GM12878 (cell line): ENCODE measurements at regions not wholly inside any gene's neighbourhood (a gene's known extent, or its start where the extent isn't known, plus 50 kb on each side); places are given as distances from the start of the nearest gene placed in this dataset.

Source experiments
- ATAC-seq: fragments of 200-7000 bp; cut with Tn5 transposase; 3 replicates; pipeline ENCODE4 v1.9.1; 2020; ENCODE audit warnings: mild to moderate bottlenecking, moderate library complexity
- BruUV-seq: library from RNA; stranded (reverse); fragments of 400-500 nt; replicated peaks from 2 replicates; lab custom pipeline; 2021; lab: Mats Ljungman, UMichigan
- CTCF ChIA-PET: fragments of 300-600 bp; sonication (Branson Sonifier 250); formaldehyde crosslinking; extraction: SDS; loops from one replicate; lab custom pipeline; 2021; ENCODE audit warnings: inconsistent platforms; lab: Yijun Ruan, JAX
- POLR2A ChIA-PET: fragments of 350-600 bp; formaldehyde crosslinking; extraction: SDS; loops from one replicate; lab custom pipeline; 2021; ENCODE audit warnings: inconsistent platforms; lab: Charles Lee
- RAD21 ChIA-PET: fragments of 300-600 bp; sonication (Branson Sonifier 250); formaldehyde crosslinking; loops from one replicate; lab custom pipeline; 2023; ENCODE audit warnings: antibody characterized with exemption; ENCODE audit not compliant: unreplicated experiment; lab: Charles Lee
- SMC1A ChIA-PET: fragments of 300-600 bp; sonication (Branson Sonifier 250); formaldehyde crosslinking; loops from one replicate; lab custom pipeline; 2023; ENCODE audit not compliant: unreplicated experiment, uncharacterized antibody; lab: Charles Lee
- DNase-seq: peaks from one replicate; pipeline ENCODE4 v3.0.0-alpha.2; 2011; ENCODE audit warnings: low read depth, low spot score
- FAIRE-seq: peaks from 3 replicates; lab custom pipeline; 2011; peaks lifted over from hg19 to GRCh38; lab: Jason Lieb, UNC
- H2AFZ ChIP-seq: 2 replicates; pipeline ENCODE4 v1.6.0; 2011; ENCODE audit warnings: low read depth, low read length, control low read depth; ENCODE audit not compliant: control insufficient read depth
- H3K27ac ChIP-seq: 2 replicates; pipeline ENCODE4 v1.5.1; 2011; ENCODE audit warnings: control low read depth; ENCODE audit not compliant: control insufficient read depth, insufficient read depth
- H3K27me3 ChIP-seq, 2 experiments: replicated peaks in 1 of 2; 2 replicates each; pipeline versions ENCODE4 v1.6.0 to v1.6.1; 2011; ENCODE audit warnings: low read length in 1 of 2; ENCODE audit not compliant: control insufficient read depth in 2 of 2, insufficient read depth in 2 of 2
- H3K36me3 ChIP-seq, 2 experiments: 2 replicates each; pipeline ENCODE4 v1.5.1; 2011; ENCODE audit warnings: low read length in 1 of 2; ENCODE audit not compliant: control insufficient read depth in 2 of 2, insufficient read depth in 2 of 2
- H3K4me1 ChIP-seq: 2 replicates; pipeline ENCODE4 v1.6.1; 2011; ENCODE audit warnings: mild to moderate bottlenecking, low read length, moderate library complexity, mixed read lengths; ENCODE audit not compliant: control insufficient read depth, insufficient read depth
- H3K4me2 ChIP-seq: 2 replicates; pipeline ENCODE4 v1.6.0; 2011; ENCODE audit warnings: control low read depth; ENCODE audit not compliant: control insufficient read depth, insufficient read depth
- H3K4me3 ChIP-seq: fragments of 200-600 bp; sonication (generic); 2 replicates; pipeline ENCODE4 v1.5.1; 2016
- H3K79me2 ChIP-seq: 2 replicates; pipeline ENCODE4 v1.6.0; 2011; ENCODE audit warnings: low read length; ENCODE audit not compliant: control insufficient read depth, insufficient read depth
- H3K9ac ChIP-seq: 2 replicates; pipeline ENCODE4 v1.8.0; 2011; ENCODE audit warnings: low read length, control low read depth, mixed read lengths; ENCODE audit not compliant: control insufficient read depth, insufficient read depth
- H3K9me3 ChIP-seq: replicated peaks from 3 replicates; pipeline ENCODE4 v1.5.1; 2011; ENCODE audit warnings: mild to moderate bottlenecking, low read length; ENCODE audit not compliant: control insufficient read depth, insufficient read depth
- H4K20me1 ChIP-seq: 2 replicates; pipeline ENCODE4 v1.6.0; 2011; ENCODE audit not compliant: control insufficient read depth, insufficient read depth
- BCL3 ChIP-seq: IDR thresholded peaks from 2 replicates; pipeline ENCODE4 v1.6.1; 2011; ENCODE audit warnings: borderline replicate concordance, low read depth, mild to moderate bottlenecking, moderate library complexity, low read length; ENCODE audit not compliant: insufficient read depth, poor library complexity, severe bottlenecking
- CTCF ChIP-seq, 3 experiments: IDR thresholded peaks in 2 of 3; conservative IDR thresholded peaks in 1 of 3; 2 replicates each; pipeline ENCODE4 v1.5.1; 2011; ENCODE audit warnings: low read depth in 3 of 3, low read length in 3 of 3, mild to moderate bottlenecking in 3 of 3, control low read depth in 2 of 3, moderate library complexity in 2 of 3, inconsistent platforms in 1 of 3, mixed read lengths in 1 of 3; ENCODE audit not compliant: control insufficient read depth in 2 of 3, insufficient read depth in 1 of 3; ENCODE audit errors: extremely low read depth in 1 of 3
- DPF2 ChIP-seq: fragments of 450-650 bp; IDR thresholded peaks from 2 replicates; pipeline ENCODE4 v1.6.1; 2017; ENCODE audit warnings: mild to moderate bottlenecking
- FOS ChIP-seq: IDR thresholded peaks from 3 replicates; pipeline ENCODE4 v1.6.1; 2011; ENCODE audit warnings: borderline replicate concordance; ENCODE audit not compliant: insufficient read length; ENCODE audit errors: extremely low read depth
- PML ChIP-seq: IDR thresholded peaks from 2 replicates; pipeline ENCODE4 v1.6.1; 2012; ENCODE audit warnings: low read length, inconsistent platforms
- REST ChIP-seq: IDR thresholded peaks from 2 replicates; pipeline ENCODE4 v1.6.1; 2012; ENCODE audit warnings: mild to moderate bottlenecking, low read depth, low read length
- ZBTB40 ChIP-seq: fragments of 450-650 bp; IDR thresholded peaks from 2 replicates; pipeline ENCODE4 v1.6.1; 2016; ENCODE audit warnings: mild to moderate bottlenecking, moderate library complexity, borderline replicate concordance
- ZZZ3 ChIP-seq: IDR thresholded peaks from 2 replicates; pipeline ENCODE4 v1.6.1; 2011; ENCODE audit warnings: low read depth; ENCODE audit not compliant: control insufficient read depth, insufficient read length
- WGBS: methylation state at CpG from one replicate; pipeline ENCODE4 v1.1.6; 2016; ENCODE audit warnings: low lambda C conversion rate; ENCODE audit not compliant: insufficient replicate concordance, insufficient coverage; ENCODE audit errors: missing lambda C conversion rate; 5-methylcytosine and 5-hydroxymethylcytosine counted together
- in situ Hi-C: fragments of 300-500 bp; cut with MboI; formaldehyde crosslinking; loops from 9 replicates; pipeline ENCODE4 v1.14.3; 2018; ENCODE audit warnings: mixed read lengths
- intact Hi-C: fragments of 100-400 bp; cut with micrococcal nuclease; formaldehyde crosslinking; loops from one replicate; pipeline ENCODE4 v1.14.2; 2022; ENCODE audit not compliant: unreplicated experiment

GRCh38 chr14:44639781-44640385 is 132.8 kb upstream of the FSCB start:
- Histone ChIP-seq H3K4me1 (no peaks in the 10 kb centered on the region), H3K79me2 (no peaks in the 10 kb centered on the region), H3K4me3 (no peak overlapping the region), H3K27ac (no peak overlapping the region), H3K4me2 (no peak overlapping the region), H3K9me3 (no peaks in the 10 kb centered on the region), H3K9ac (no peak overlapping the region), H3K36me3 (no peaks in the 10 kb centered on the region), H3K27me3 (no peaks in the 10 kb centered on the region), H4K20me1 (no peaks in the 10 kb centered on the region), H2AFZ (no peak overlapping the region)
- POLR2A ChIA-PET: no interaction called here
- DNase-seq: no peak
- intact Hi-C loops: no loop called here
- BruUV-seq: no TSS peak
- RAD21 ChIA-PET: no interaction called here
- in situ Hi-C loops: no loop called here
- SMC1A ChIA-PET: no interaction called here
- 67% methylated on average over 5 of the region's 5 CpGs for WGBS
- no peak for FAIRE-seq
- ATAC-seq: no peak
- CTCF ChIA-PET: no interaction called here
- TF ChIP-seq ZBTB40: no peak
- TF ChIP-seq FOS: no peak
- no peak for TF ChIP-seq DPF2
- TF ChIP-seq CTCF (IDR thresholded peaks at IDR 0.05 in 2 of 3, conservative IDR thresholded peaks at IDR 0.05 in 1 of 3; ENCODE audit: control insufficient read depth in 2 of 3, extremely low read depth in 1 of 3, insufficient read depth in 1 of 3, low read depth in 3 of 3, low read length in 3 of 3): no peak
- no peak for TF ChIP-seq PML
- no peak for TF ChIP-seq BCL3
- TF ChIP-seq REST: no peak
- TF ChIP-seq ZZZ3: no peak
